Gastroesophageal sphincter (tissue), 4 donors: ENCODE measurements at regions not wholly inside any gene's neighbourhood (a gene's known extent, or its start where the extent isn't known, plus 50 kb on each side); places are given as distances from the start of the nearest gene placed in this dataset.

ENCODE experiments used
- ATAC-seq: fragments of 150-250 bp; one replicate; pipeline ENCODE4 v1.9.1; 2016; ENCODE audit warnings: mild to moderate bottlenecking, moderate library complexity
- H3K27ac ChIP-seq, 4 donors: fragments of 200-600 bp; sonication (generic) in 3 of 4; 1 replicate in 3 of 4; 2 replicates in 1 of 4; pipeline ENCODE4 v1.5.1; 2016 to 2019
- H3K27me3 ChIP-seq: fragments of 200-600 bp; sonication (generic); one replicate; pipeline ENCODE4 v1.5.1; 2019
- H3K36me3 ChIP-seq, 2 donors: fragments of 200-600 bp; sonication (generic); one replicate each; pipeline ENCODE4 v1.5.1; 2019; ENCODE audit warnings: control low read depth in 1 of 2
- H3K4me1 ChIP-seq, 3 donors: fragments of 200-600 bp; sonication (generic); 1 replicate in 2 of 3; 2 replicates in 1 of 3; pipeline ENCODE4 v1.5.1; 2016 to 2019; ENCODE audit warnings: control low read depth in 2 of 3
- H3K4me3 ChIP-seq, 2 donors: fragments of 200-600 bp; sonication (generic); one replicate each; pipeline ENCODE4 v1.5.1; 2019; ENCODE audit warnings: mild to moderate bottlenecking in 1 of 2, moderate library complexity in 1 of 2
- H3K9me3 ChIP-seq, 3 donors: fragments of 200-600 bp; sonication (generic); one replicate each; pipeline ENCODE4 v1.5.1; 2017 to 2019; ENCODE audit warnings: control low read depth in 2 of 3
- EP300 ChIP-seq: sonication (generic); formaldehyde crosslinking; IDR thresholded peaks from one replicate; pipeline ENCODE4 v1.6.1; 2017; ENCODE audit warnings: antibody characterized with exemption, mild to moderate bottlenecking
- POLR2A ChIP-seq, 2 donors: fragments of 450-650 bp; IDR thresholded peaks; one replicate each; pipeline ENCODE4 v1.6.1; 2017; ENCODE audit warnings: antibody characterized with exemption in 2 of 2, mild to moderate bottlenecking in 2 of 2, moderate library complexity in 1 of 2
- POLR2AphosphoS5 ChIP-seq: sonication (generic); formaldehyde crosslinking; IDR thresholded peaks from one replicate; pipeline ENCODE4 v1.6.1; 2017; ENCODE audit warnings: antibody characterized with exemption
- WGBS, 2 donors: methylation state at CpG; one replicate each; pipeline ENCODE4 v1.1.5; 2018; ENCODE audit warnings: low coverage in 1 of 2; 5-methylcytosine and 5-hydroxymethylcytosine counted together
- TF ChIP-seq, protein P1 (sequence below), 4 experiments: fragments of 200-600 bp in 2 of 4; fragments of 450-650 bp in 2 of 4; sonication (generic) in 1 of 4; IDR thresholded peaks; one replicate each; pipeline ENCODE4 v1.5.1; 2017 to 2019; ENCODE audit warnings: antibody characterized with exemption in 4 of 4, mild to moderate bottlenecking in 2 of 4, moderate library complexity in 2 of 4

DNA sequence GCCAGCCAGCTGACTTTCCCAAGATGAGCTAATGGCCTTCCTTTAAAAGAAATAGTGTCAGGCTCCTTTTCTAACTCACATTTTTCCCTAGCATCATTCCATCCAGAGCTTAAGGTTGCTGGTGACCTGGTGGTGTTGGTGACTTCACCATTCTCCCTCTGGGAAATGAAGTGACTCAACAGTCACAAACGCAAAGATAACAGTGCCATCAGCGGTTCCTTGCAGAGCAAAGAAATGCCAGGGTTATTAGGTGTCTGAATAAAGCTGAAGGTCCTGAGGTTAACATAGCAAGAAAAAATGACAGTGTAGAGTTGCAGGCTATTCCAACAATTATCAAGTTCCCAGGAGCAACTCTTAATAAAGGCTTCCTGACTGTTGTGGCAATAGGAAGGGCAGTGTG lies 111.8 kb upstream of the SLC44A1 start:
- peaks cover 0 to 4% (median 0%) of the 10 kb centered on the region in 3 donors for H3K4me1 ChIP-seq
- no peak overlapping the region for H3K27ac ChIP-seq
- no peaks in the 10 kb centered on the region for H3K36me3 ChIP-seq
- H3K4me3 ChIP-seq: no peak overlapping the region
- ATAC-seq: no peak
- H3K9me3 ChIP-seq: no peaks in the 10 kb centered on the region
- H3K27me3 ChIP-seq: no peaks in the 10 kb centered on the region
- TF ChIP-seq POLR2AphosphoS5 (no peak), EP300 (no peak), POLR2A (IDR thresholded peaks at IDR 0.05) (no peak)
- TF ChIP-seq, protein P1, sequence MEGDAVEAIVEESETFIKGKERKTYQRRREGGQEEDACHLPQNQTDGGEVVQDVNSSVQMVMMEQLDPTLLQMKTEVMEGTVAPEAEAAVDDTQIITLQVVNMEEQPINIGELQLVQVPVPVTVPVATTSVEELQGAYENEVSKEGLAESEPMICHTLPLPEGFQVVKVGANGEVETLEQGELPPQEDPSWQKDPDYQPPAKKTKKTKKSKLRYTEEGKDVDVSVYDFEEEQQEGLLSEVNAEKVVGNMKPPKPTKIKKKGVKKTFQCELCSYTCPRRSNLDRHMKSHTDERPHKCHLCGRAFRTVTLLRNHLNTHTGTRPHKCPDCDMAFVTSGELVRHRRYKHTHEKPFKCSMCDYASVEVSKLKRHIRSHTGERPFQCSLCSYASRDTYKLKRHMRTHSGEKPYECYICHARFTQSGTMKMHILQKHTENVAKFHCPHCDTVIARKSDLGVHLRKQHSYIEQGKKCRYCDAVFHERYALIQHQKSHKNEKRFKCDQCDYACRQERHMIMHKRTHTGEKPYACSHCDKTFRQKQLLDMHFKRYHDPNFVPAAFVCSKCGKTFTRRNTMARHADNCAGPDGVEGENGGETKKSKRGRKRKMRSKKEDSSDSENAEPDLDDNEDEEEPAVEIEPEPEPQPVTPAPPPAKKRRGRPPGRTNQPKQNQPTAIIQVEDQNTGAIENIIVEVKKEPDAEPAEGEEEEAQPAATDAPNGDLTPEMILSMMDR (IDR thresholded peaks at IDR 0.05): no peak
- no CpG with 5 or more reads among the region's 2 CpGs for WGBS, 2 donors

DNA sequence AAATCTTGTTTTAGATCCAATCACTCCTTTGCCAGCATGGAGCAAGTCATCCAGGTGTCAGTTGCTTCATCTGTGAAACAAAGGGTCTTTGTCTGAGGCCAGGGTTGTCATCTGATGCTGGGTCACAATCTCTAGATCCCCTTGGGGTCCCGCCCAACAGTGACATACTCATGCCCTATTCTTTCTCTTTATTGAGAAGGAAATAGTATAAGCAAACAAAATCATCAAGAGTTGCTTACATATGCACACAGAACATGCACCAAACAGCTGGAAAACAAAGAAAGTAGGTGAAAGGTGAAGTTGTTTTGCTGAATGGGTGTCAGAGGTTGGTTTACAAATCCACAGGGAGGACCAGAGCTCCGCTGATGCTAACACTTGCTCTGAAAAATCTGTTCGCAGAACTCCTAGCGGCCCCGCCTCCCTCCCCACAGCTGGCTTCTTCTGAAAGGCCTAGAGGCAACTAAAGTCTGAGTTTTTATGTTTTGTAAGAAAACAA lies 106.1 kb upstream of the SLC44A1 start:
- Histone ChIP-seq H3K4me1 (peaks cover 0 to 13% (median 5%) of the 10 kb centered on the region in 3 donors), H3K27me3 (no peaks in the 10 kb centered on the region), H3K4me3 (no peak overlapping the region), H3K36me3 (no peaks in the 10 kb centered on the region), H3K9me3 (no peaks in the 10 kb centered on the region), H3K27ac (no peak overlapping the region)
- ATAC-seq: no peak
- 68 to 84% methylated on average over 4 to 5 of the region's 5 CpGs for WGBS, 2 donors
- no peak for TF ChIP-seq POLR2AphosphoS5
- TF ChIP-seq EP300: no peak
- no peak for TF ChIP-seq POLR2A (IDR thresholded peaks at IDR 0.05)
- TF ChIP-seq, protein P1 (IDR thresholded peaks at IDR 0.05): no peak

DNA sequence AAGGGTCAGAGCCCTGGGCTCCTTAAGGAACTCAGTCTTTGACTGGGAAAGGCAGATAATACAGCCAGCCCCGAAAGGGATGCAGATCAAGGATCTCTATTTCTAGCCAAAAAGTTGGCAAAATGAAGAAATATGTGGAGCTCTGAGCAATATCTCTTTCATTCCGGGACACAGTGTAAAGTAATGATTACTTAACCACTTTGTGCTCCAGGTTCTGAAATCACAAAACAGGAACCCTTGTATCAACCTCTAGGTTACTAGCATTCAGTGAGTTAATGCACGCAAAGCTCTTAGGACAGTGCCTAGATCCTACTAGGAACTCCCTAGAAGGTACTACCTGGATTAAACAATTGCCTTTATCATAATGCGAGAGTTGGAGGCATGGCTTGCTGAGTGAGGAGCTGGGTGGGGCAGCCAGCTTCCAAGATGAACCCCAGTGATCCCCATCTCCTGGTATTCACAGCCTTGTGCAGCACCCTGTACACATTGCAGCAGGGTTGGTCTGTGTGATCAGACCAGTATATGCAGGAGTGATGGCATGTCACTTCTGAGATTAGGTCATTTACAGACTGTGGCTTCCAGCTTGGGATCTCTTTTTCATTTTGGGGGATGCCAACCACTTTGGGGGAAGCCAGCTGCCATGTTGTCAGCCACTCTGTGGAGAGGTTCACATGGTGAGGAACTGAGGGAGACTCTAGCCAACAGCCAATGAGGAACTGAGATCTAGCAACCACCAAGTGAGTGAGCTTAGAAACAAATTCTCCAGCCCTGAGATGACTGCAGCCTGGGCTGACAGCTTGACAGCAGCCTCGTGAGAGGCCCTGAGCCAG lies 103.1 kb upstream of the SLC44A1 start:
- peaks cover 0 to 13% (median 5%) of the 10 kb centered on the region in 3 donors for H3K4me1 ChIP-seq
- no peaks in the 10 kb centered on the region for H3K27me3 ChIP-seq
- no peaks in the 10 kb centered on the region for H3K9me3 ChIP-seq
- TF ChIP-seq POLR2A (IDR thresholded peaks at IDR 0.05): no peak
- TF ChIP-seq, protein P1 (IDR thresholded peaks at IDR 0.05): no peak
- no peak for TF ChIP-seq EP300
- no peak for TF ChIP-seq POLR2AphosphoS5
- 80 to 90% methylated on average over 2 of the region's 5 CpGs for WGBS, 2 donors
- no peak for ATAC-seq
- H3K27ac ChIP-seq: no peak overlapping the region
- no peak overlapping the region for H3K4me3 ChIP-seq
- no peaks in the 10 kb centered on the region for H3K36me3 ChIP-seq

DNA sequence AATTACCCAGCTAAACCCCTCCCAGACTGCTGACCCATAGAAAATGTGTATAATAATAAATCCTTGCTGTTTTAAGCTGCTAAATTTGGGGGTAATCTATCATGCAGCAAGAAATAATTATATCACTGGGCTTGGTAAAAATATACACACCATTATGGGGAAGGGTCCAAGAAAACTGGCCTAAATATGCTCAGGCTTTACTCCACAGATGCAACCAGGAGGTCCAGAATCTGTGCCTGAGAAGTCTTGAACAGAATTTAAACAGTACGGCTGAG lies 102.5 kb upstream of the SLC44A1 start:
- Histone ChIP-seq H3K4me1 (peaks cover 0 to 13% (median 5%) of the 10 kb centered on the region in 3 donors), H3K4me3 (no peak overlapping the region), H3K9me3 (no peaks in the 10 kb centered on the region), H3K36me3 (no peaks in the 10 kb centered on the region), H3K27ac (no peak overlapping the region), H3K27me3 (no peaks in the 10 kb centered on the region)
- no peak for ATAC-seq
- WGBS, 2 donors: 38% methylated on average over 1 of the region's 1 CpG; no CpG with 5 or more reads in 1 of the 2 donors
- TF ChIP-seq, protein P1 (IDR thresholded peaks at IDR 0.05): no peak
- no peak for TF ChIP-seq POLR2A (IDR thresholded peaks at IDR 0.05)
- TF ChIP-seq POLR2AphosphoS5: no peak
- no peak for TF ChIP-seq EP300
